ENCODE measurements at regions not wholly inside any gene's neighbourhood (a gene's known extent, or its start where the extent isn't known, plus 50 kb on each side); places are given as distances from the start of the nearest gene placed in this dataset.

DNA sequence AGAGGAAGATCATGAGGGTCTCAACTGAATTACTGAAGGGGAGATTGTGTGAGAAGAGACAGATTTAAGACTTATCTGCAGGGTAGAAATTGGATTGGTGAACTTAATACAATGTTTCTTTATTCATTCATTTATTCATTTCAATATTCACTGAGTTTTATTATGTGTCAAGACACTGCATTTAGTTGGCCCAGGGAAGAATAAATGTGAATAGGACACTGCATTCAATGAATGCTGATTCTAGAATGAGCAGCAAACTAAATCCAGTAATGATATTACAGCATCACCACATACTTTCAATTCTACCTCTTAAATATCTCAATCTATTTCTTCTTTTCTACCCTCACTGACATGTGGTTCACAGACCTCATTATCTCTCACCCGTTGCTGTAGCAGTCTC is 149.0 kb upstream of the TACR1 start:
- TF ChIP-seq TAF1 (IDR thresholded peaks at IDR 0.05; ENCODE audit: borderline replicate concordance, insufficient read depth, low read length) (no peak), SIN3A (IDR thresholded peaks at IDR 0.05; ENCODE audit: borderline replicate concordance, insufficient read depth, low read length) (no peak), FOXP2 (optimal IDR thresholded peaks at IDR 0.05; ENCODE audit: borderline replicate concordance, extremely low read depth, extremely low read length, insufficient read depth) (no peak), POLR2AphosphoS5 (IDR thresholded peaks at IDR 0.05; ENCODE audit: low read depth, low read length) (no peak)
- TF ChIP-seq, protein P1, sequence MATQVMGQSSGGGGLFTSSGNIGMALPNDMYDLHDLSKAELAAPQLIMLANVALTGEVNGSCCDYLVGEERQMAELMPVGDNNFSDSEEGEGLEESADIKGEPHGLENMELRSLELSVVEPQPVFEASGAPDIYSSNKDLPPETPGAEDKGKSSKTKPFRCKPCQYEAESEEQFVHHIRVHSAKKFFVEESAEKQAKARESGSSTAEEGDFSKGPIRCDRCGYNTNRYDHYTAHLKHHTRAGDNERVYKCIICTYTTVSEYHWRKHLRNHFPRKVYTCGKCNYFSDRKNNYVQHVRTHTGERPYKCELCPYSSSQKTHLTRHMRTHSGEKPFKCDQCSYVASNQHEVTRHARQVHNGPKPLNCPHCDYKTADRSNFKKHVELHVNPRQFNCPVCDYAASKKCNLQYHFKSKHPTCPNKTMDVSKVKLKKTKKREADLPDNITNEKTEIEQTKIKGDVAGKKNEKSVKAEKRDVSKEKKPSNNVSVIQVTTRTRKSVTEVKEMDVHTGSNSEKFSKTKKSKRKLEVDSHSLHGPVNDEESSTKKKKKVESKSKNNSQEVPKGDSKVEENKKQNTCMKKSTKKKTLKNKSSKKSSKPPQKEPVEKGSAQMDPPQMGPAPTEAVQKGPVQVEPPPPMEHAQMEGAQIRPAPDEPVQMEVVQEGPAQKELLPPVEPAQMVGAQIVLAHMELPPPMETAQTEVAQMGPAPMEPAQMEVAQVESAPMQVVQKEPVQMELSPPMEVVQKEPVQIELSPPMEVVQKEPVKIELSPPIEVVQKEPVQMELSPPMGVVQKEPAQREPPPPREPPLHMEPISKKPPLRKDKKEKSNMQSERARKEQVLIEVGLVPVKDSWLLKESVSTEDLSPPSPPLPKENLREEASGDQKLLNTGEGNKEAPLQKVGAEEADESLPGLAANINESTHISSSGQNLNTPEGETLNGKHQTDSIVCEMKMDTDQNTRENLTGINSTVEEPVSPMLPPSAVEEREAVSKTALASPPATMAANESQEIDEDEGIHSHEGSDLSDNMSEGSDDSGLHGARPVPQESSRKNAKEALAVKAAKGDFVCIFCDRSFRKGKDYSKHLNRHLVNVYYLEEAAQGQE (IDR thresholded peaks at IDR 0.05; ENCODE audit: insufficient read depth in 1 of 2, low read depth in 2 of 2, low read length in 2 of 2): no peak

DNA sequence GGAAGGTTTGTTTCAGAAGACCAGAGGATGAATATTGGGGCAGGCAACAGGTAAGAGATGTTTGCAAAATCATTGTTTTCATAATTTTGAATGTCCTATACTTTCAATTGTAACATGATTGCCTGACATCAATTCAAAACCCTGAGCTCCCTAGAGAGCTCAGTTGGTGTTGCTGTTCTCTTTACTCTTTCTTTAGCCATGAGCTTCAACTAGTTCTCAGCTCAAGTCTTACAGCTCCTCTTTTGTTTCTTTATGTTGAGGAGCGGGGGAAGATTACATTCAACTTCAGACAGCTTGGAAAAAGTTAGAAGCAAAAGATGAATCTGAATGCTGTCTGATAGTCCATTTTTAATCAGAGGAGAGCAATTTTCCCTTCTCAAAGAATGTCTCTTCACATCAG is 144.8 kb upstream of the TACR1 start:
- no peak for TF ChIP-seq SIN3A (IDR thresholded peaks at IDR 0.05; ENCODE audit: borderline replicate concordance, insufficient read depth, low read length)
- no peak for TF ChIP-seq POLR2AphosphoS5 (IDR thresholded peaks at IDR 0.05; ENCODE audit: low read depth, low read length)
- no peak for TF ChIP-seq FOXP2 (optimal IDR thresholded peaks at IDR 0.05; ENCODE audit: borderline replicate concordance, extremely low read depth, extremely low read length, insufficient read depth)

DNA sequence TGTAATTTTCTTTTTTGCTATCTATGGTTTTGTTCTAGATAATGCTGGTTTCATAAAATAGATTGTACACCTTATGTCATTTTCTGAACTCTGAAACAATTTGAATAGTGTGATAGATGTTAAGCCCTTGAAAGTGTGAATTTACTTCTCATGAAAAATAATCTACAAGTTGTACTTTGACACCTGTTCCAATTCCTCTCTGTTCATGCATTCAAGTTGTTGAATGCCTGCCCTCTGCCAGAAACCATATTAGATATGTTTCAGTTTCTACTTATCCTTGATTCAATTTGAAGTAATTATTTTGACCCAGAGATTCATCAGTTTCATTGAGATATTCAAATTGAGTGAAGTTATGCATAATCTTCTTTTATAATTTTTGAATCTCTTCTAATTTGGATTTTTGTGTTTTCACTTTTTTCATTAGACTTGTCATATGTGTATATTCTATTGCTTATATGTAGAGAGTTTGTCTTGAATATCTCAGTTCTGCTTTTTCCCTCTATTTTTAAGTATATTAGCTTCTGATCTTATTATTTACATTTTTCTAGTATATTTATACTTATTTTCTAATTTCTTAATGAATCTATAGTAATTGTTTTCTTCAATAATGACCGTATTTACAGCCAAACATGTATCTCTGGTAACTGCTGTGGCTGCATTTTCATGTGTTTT is 143.3 kb upstream of the TACR1 start:
- TF ChIP-seq SIN3A (IDR thresholded peaks at IDR 0.05; ENCODE audit: borderline replicate concordance, insufficient read depth, low read length): no peak
- TF ChIP-seq, protein P1 (IDR thresholded peaks at IDR 0.05; ENCODE audit: insufficient read depth in 1 of 2, low read depth in 2 of 2, low read length in 2 of 2): no peak
- no peak for TF ChIP-seq TAF1 (IDR thresholded peaks at IDR 0.05; ENCODE audit: borderline replicate concordance, insufficient read depth, low read length)
- no peak for TF ChIP-seq FOXP2 (optimal IDR thresholded peaks at IDR 0.05; ENCODE audit: borderline replicate concordance, extremely low read depth, extremely low read length, insufficient read depth)
- no peak for TF ChIP-seq POLR2AphosphoS5 (IDR thresholded peaks at IDR 0.05; ENCODE audit: low read depth, low read length)

DNA sequence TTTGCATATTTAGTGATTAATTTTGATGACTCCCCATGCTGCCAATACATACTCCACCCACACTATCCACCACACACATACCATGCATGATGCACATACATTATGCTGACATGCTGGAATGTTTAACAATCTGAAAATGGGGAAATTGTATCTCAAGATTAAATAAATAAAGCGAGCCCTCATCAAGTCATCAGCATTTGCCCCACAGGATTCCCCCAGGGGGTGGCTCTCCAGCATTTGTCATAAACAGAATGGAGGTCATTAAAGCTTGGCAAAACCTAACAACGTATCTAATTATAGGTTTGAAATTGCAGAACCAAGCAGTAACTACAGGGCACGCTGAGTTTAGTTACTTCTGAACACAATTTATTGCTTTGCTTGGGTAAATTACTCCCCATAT is 141.2 kb upstream of the TACR1 start:
- TF ChIP-seq SIN3A (IDR thresholded peaks at IDR 0.05; ENCODE audit: borderline replicate concordance, insufficient read depth, low read length): no peak
- no peak for TF ChIP-seq POLR2AphosphoS5 (IDR thresholded peaks at IDR 0.05; ENCODE audit: low read depth, low read length)
- no peak for TF ChIP-seq TAF1 (IDR thresholded peaks at IDR 0.05; ENCODE audit: borderline replicate concordance, insufficient read depth, low read length)

DNA sequence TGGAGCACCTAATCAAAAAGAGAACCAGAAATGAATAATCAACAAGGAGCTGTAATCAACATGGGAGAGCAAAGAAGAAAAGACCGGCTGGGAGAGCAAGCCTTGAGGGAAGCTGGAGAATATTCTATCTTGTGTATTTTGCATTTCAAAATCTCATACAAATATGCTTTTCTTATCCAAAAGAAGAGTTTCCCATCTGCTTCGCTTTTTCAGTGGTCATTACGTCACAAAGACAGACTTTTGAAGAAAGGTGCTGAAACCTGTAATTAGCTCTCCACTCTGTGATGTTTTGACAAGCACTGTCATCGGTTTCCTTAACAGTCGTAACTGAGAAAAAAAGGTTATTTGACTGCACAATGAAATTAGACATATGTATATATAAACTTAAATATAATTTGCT is 139.1 kb upstream of the TACR1 start:
- no peak for TF ChIP-seq TAF1 (IDR thresholded peaks at IDR 0.05; ENCODE audit: borderline replicate concordance, insufficient read depth, low read length)

DNA sequence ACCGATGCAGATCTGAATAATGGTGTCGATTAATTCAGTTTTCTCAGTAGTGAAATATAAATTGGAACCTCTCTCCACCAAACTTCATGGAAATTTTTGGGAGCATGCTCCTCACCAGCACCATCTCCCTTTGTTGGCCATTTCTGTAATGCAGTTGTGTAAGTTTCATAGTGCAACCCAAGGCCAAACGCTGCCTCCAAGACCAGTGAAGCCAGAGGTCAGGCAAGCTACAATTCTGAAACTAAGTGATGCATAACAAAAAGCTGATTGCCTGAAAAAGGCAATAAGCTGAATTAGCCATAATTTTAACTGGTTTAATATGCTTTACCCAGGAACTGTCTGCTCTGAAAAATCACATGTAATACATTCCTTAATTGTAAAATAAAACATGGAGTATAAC is 138.3 kb upstream of the TACR1 start:
- no peak for TF ChIP-seq TAF1 (IDR thresholded peaks at IDR 0.05; ENCODE audit: borderline replicate concordance, insufficient read depth, low read length)
- TF ChIP-seq FOXP2 (optimal IDR thresholded peaks at IDR 0.05; ENCODE audit: borderline replicate concordance, extremely low read depth, extremely low read length, insufficient read depth): no peak
- TF ChIP-seq POLR2AphosphoS5 (IDR thresholded peaks at IDR 0.05; ENCODE audit: low read depth, low read length): no peak
- TF ChIP-seq, protein P1 (IDR thresholded peaks at IDR 0.05; ENCODE audit: insufficient read depth in 1 of 2, low read depth in 2 of 2, low read length in 2 of 2): no peak
- no peak for TF ChIP-seq SIN3A (IDR thresholded peaks at IDR 0.05; ENCODE audit: borderline replicate concordance, insufficient read depth, low read length)

Measured in PFSK-1 (cell line).